B cell (primary cell): ENCODE measurements at regions not wholly inside any gene's neighbourhood (a gene's known extent, or its start where the extent isn't known, plus 50 kb on each side); places are given as distances from the start of the nearest gene placed in this dataset.

Experiments
- EZH2 ChIP-seq: IDR thresholded peaks from 2 replicates; pipeline ENCODE4 v1.6.1; 2012; ENCODE audit warnings: borderline replicate concordance, low read depth, mild to moderate bottlenecking, moderate library complexity, low read length; ENCODE audit not compliant: insufficient read depth, poor library complexity, severe bottlenecking
- TF ChIP-seq, protein P1 (sequence below): fragments of 200-600 bp; IDR thresholded peaks from one replicate; pipeline ENCODE4 v1.8.0; 2022; ENCODE audit warnings: antibody characterized with exemption, mild to moderate bottlenecking

GRCh38 chr4:45094684-45095083 is 368.3 kb upstream of the GNPDA2 start:
- TF ChIP-seq, protein P1, sequence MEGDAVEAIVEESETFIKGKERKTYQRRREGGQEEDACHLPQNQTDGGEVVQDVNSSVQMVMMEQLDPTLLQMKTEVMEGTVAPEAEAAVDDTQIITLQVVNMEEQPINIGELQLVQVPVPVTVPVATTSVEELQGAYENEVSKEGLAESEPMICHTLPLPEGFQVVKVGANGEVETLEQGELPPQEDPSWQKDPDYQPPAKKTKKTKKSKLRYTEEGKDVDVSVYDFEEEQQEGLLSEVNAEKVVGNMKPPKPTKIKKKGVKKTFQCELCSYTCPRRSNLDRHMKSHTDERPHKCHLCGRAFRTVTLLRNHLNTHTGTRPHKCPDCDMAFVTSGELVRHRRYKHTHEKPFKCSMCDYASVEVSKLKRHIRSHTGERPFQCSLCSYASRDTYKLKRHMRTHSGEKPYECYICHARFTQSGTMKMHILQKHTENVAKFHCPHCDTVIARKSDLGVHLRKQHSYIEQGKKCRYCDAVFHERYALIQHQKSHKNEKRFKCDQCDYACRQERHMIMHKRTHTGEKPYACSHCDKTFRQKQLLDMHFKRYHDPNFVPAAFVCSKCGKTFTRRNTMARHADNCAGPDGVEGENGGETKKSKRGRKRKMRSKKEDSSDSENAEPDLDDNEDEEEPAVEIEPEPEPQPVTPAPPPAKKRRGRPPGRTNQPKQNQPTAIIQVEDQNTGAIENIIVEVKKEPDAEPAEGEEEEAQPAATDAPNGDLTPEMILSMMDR, result no peak
- no peak for TF ChIP-seq EZH2
